A673 (cell line): ENCODE measurements at regions not wholly inside any gene's neighbourhood (a gene's known extent, or its start where the extent isn't known, plus 50 kb on each side); places are given as distances from the start of the nearest gene placed in this dataset.

Source experiments
- BruUV-seq: library from RNA; stranded (reverse); fragments of 400-500 nt; replicated peaks from 2 replicates; lab custom pipeline; 2021; lab: Mats Ljungman, UMichigan
- CTCF ChIA-PET: fragments of 300-600 bp; sonication (Branson Sonifier 250); formaldehyde crosslinking; loops from one replicate; lab custom pipeline; 2022; ENCODE audit warnings: antibody characterized with exemption; lab: Charles Lee
- POLR2A ChIA-PET: fragments of 300-600 bp; sonication (Branson Sonifier 250); formaldehyde crosslinking; loops from one replicate; lab custom pipeline; 2022; ENCODE audit warnings: antibody characterized with exemption; ENCODE audit not compliant: low non-redundant PET; lab: Charles Lee
- DNase-seq: peaks from one replicate; pipeline ENCODE4 v3.0.0-alpha.2; 2015; ENCODE audit warnings: low spot score
- H3K27ac ChIP-seq: fragments of 200-600 bp; sonication (generic); 2 replicates; pipeline ENCODE4 v1.5.1; 2016; ENCODE audit warnings: mixed run types, low read depth, mild to moderate bottlenecking, mixed read lengths, antibody characterized with exemption, low read length; ENCODE audit not compliant: poor library complexity, severe bottlenecking
- H3K27me3 ChIP-seq: fragments of 200-600 bp; sonication (generic); replicated peaks from 2 replicates; pipeline ENCODE4 v1.6.1; 2017; ENCODE audit warnings: mixed run types, low read depth, mild to moderate bottlenecking, mixed read lengths, antibody characterized with exemption, low read length; ENCODE audit not compliant: insufficient read depth, poor library complexity
- H3K36me3 ChIP-seq: fragments of 200-600 bp; sonication (generic); 2 replicates; pipeline ENCODE4 v1.6.1; 2016; ENCODE audit warnings: mixed run types, mild to moderate bottlenecking, mixed read lengths, antibody characterized with exemption, low read length; ENCODE audit not compliant: insufficient read depth, poor library complexity, severe bottlenecking
- H3K4me1 ChIP-seq: fragments of 200-600 bp; sonication (generic); 2 replicates; pipeline ENCODE4 v1.6.1; 2017; ENCODE audit warnings: mixed run types, mild to moderate bottlenecking, mixed read lengths, antibody characterized with exemption, low read length; ENCODE audit not compliant: insufficient read depth, poor library complexity, severe bottlenecking
- H3K4me3 ChIP-seq: fragments of 200-600 bp; sonication (generic); 2 replicates; pipeline ENCODE4 v1.5.1; 2016; ENCODE audit warnings: low read depth, mixed run types, mild to moderate bottlenecking, mixed read lengths, low read length; ENCODE audit not compliant: poor library complexity, severe bottlenecking
- H3K9me3 ChIP-seq: fragments of 200-600 bp; sonication (generic); 2 replicates; pipeline ENCODE4 v1.6.1; 2016; ENCODE audit warnings: mixed run types, low read depth, mild to moderate bottlenecking, mixed read lengths, antibody characterized with exemption, low read length; ENCODE audit not compliant: poor library complexity, severe bottlenecking
- CTCF ChIP-seq: fragments of 300-800, 200-600 bp; sonication (generic); conservative IDR thresholded peaks from 2 replicates; pipeline ENCODE4 v1.5.1; 2017; ENCODE audit warnings: low read depth, mild to moderate bottlenecking, antibody characterized with exemption, low read length, moderate library complexity, mixed read lengths
- EZH2 ChIP-seq: fragments of 200-600 bp; sonication (generic); IDR thresholded peaks from 2 replicates; pipeline ENCODE4 v1.6.1; 2017; ENCODE audit warnings: borderline replicate concordance, low read depth, mild to moderate bottlenecking, mixed read lengths, antibody characterized with exemption, low read length; ENCODE audit not compliant: poor library complexity, severe bottlenecking
- intact Hi-C: fragments of 100-400 bp; cut with micrococcal nuclease; formaldehyde crosslinking; loops from one replicate; pipeline ENCODE4 v1.10.0; 2022; ENCODE audit not compliant: unreplicated experiment

DNA sequence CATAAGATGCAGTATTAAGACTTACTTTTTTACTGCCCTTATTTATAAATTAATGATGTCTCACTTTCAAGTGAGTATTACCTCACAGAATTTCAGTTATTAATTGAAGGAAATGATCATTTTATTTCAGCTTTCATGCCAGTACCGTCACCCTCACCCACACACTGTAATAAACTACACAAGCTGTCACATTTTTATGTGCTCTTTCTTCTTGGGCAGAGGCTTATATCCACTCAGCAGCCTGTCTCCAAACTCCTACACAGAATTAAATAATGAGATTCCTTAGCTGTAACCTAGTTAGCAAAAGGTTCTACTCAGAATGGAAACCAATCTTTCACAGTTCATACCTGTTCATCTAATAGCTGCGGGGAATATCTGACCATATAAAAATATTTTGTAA lies 1915.8 kb upstream of the CDH6 start:
- POLR2A ChIA-PET = no interaction called here
- no peaks in the 10 kb centered on the region for H3K27me3 ChIP-seq
- CTCF ChIA-PET = no interaction called here
- DNase-seq = no peak
- no TSS peak for BruUV-seq
- intact Hi-C loops = no loop called here
- no peaks in the 10 kb centered on the region for H3K4me1 ChIP-seq
- no peaks in the 10 kb centered on the region for H3K9me3 ChIP-seq
- H3K27ac ChIP-seq = no peak overlapping the region
- TF ChIP-seq CTCF = no peak
- TF ChIP-seq EZH2 = no peak
- H3K36me3 ChIP-seq = no peaks in the 10 kb centered on the region
- no peak overlapping the region for H3K4me3 ChIP-seq

DNA sequence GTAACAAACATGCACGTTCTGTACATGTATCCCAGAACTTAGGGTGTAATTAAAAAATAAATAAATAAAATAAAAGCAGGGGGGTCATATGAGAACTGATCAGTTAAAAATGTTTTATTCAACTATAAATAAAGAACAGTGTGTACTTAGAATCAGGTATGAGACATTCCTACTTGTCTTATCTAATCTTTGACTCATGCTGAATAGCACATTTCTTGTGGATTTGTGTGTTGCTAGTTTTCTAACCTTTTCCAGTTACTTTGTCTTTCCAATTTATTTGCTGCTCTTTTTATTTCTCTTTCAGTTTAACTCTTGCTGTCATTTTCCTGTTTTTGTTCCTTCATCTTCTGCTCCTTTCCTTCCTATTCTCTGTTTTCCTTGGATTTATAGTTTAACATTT lies 1917.1 kb upstream of the CDH6 start:
- Histone ChIP-seq H3K9me3 (no peaks in the 10 kb centered on the region), H3K27ac (no peak overlapping the region), H3K36me3 (no peaks in the 10 kb centered on the region), H3K4me1 (no peaks in the 10 kb centered on the region), H3K27me3 (no peaks in the 10 kb centered on the region), H3K4me3 (no peak overlapping the region)
- no TSS peak for BruUV-seq
- POLR2A ChIA-PET = no interaction called here
- intact Hi-C loops = no loop called here
- no peak for DNase-seq
- no peak for TF ChIP-seq EZH2
- no peak for TF ChIP-seq CTCF
- CTCF ChIA-PET = no interaction called here

GRCh38 chr5:29263915-29264351 lies 1929.6 kb upstream of the CDH6 start:
- no peak for DNase-seq
- ChIA-PET CTCF (no interaction called here), POLR2A (no interaction called here)
- H3K27ac ChIP-seq = no peak overlapping the region
- intact Hi-C loops = no loop called here
- no TSS peak for BruUV-seq
- H3K9me3 ChIP-seq = no peaks in the 10 kb centered on the region
- no peaks in the 10 kb centered on the region for H3K27me3 ChIP-seq
- no peaks in the 10 kb centered on the region for H3K4me1 ChIP-seq
- H3K4me3 ChIP-seq = no peak overlapping the region
- no peak for TF ChIP-seq CTCF
- no peak for TF ChIP-seq EZH2
- no peaks in the 10 kb centered on the region for H3K36me3 ChIP-seq
